Pancreas (tissue), 10 donors: ENCODE measurements at regions not wholly inside any gene's neighbourhood (a gene's known extent, or its start where the extent isn't known, plus 50 kb on each side); places are given as distances from the start of the nearest gene placed in this dataset.
"Not testable (repeated sequence)": the region's sequence is repeated elsewhere in the genome, so short reads cannot be mapped to it uniquely, and the experiment has no call there.

Experiments used
- ATAC-seq, 4 donors: fragments of 200-7000 bp; cut with Tn5 transposase; one replicate each; pipeline versions ENCODE4 v1.8.0 to v1.9.1; 2020; ENCODE audit warnings: mild to moderate bottlenecking in 4 of 4, moderate library complexity in 4 of 4
- DNase-seq, 6 donors: peaks; one replicate each; pipeline ENCODE4 v3.0.0-alpha.2; 2020
- FAIRE-seq: peaks from 2 replicates; lab custom pipeline; 2012; peaks lifted over from hg19 to GRCh38; lab: Jason Lieb, UNC
- H3K27ac ChIP-seq, 4 donors: fragments of 200-600 bp; sonication (generic); 1 replicate in 3 of 4; 2 replicates in 1 of 4; pipeline versions ENCODE4 v1.5.0 to v1.8.0; 2020
- H3K27me3 ChIP-seq, 4 donors: fragments of 200-600 bp; one replicate each; pipeline ENCODE4 v1.8.0; 2021
- H3K36me3 ChIP-seq, 3 donors: fragments of 200-600 bp; sonication (generic) in 1 of 3; one replicate each; pipeline versions ENCODE4 v1.5.0 to v1.8.0; 2020 to 2021
- H3K4me1 ChIP-seq, 3 donors: fragments of 200-600 bp; one replicate each; pipeline ENCODE4 v1.8.0; 2021
- H3K4me3 ChIP-seq, 4 donors: fragments of 200-600 bp; sonication (generic) in 2 of 4; one replicate each; pipeline versions ENCODE4 v1.5.0 to v1.8.0; 2020 to 2021
- H3K9me3 ChIP-seq, 4 donors: fragments of 200-600 bp; one replicate each; pipeline ENCODE4 v1.8.0; 2021
- WGBS, 2 donors: extraction: QIAGEN DNeasy Blood & Tissue Kit; methylation state at CpG; one replicate each; pipeline ENCODE4 v1.1.7; 2013; 5-methylcytosine and 5-hydroxymethylcytosine counted together
- intact Hi-C, 3 donors: fragments of 100-400 bp; cut with DNase I; formaldehyde crosslinking; loops; one replicate each; pipeline versions ENCODE4 v1.11.1 to v1.14.2; 2022
- TF ChIP-seq, protein P1 (sequence below), 4 donors: fragments of 200-600 bp; sonication (generic) in 3 of 4; IDR thresholded peaks; one replicate each; pipeline versions ENCODE4 v1.5.0 to v1.8.0; 2021; ENCODE audit warnings: antibody characterized with exemption in 4 of 4
- donor health status: healthy with polysubstance abuse.
- donor health status: DM: no; HTN: no; CAD: no; lungs with moderate emphysema.
- donor health status: DM: no; HTN: no; CAD: no.
- donor health status: control.
- donor health status: control.
- donor health status: Bipolar disorder and iron deficiency.
- donor health status: DM: yes; HTN: yes; CAD: no.
- donor health status: DM: no; HTN: no; CAD: no.
- donor health status: DM: no; HTN: no; CAD: no.
- donor health status: DM: yes; HTN: yes; CAD: no.

DNA sequence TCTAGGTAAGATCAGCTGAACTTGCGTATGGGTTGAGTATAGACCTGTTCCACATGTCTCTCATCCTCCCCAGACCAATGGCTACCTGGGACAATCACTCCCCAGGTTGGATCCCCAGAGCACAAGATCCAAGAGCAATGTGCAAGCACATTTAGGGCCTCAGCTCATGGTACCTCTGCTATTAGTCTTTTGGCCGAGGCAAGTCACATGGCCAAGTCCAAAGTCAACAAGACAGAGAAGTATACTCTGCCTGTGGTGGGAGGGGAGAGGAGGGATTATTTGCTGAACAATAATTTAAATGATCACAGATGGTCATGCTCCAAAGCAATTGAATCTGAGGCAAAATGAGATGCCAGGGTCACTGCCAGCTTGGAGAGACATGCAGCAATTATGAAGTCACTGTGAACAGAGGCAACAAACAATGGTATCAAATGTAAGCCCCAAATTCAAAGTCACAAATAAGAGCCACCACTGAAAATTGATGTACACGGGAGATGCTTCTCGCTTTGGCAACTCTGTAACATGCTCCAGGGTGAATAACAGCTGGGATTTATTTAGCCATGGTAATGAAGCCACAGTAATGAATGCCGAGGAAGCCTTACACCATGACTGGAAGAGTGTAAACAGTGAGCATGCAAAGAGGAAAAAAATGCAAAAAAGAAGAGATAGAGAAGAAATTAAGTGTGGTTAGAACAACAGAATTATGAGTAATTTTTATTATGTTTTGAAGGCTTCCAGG lies 149.1 kb downstream of the ZNF281 start:
- intact Hi-C loops, result loop anchor here in 1 of 3 donors (10.0 kb wide), 1 partner anchor 316 kb away; no protein-coding TSS in a partner anchor
- H3K4me3 ChIP-seq, result no peak overlapping the region
- no peak for FAIRE-seq
- no peaks in the 10 kb centered on the region for H3K36me3 ChIP-seq
- H3K9me3 ChIP-seq, result no peaks in the 10 kb centered on the region
- peak in 1 of 4 donors; percentile 24 for ATAC-seq
- no peaks in the 10 kb centered on the region for H3K4me1 ChIP-seq
- TF ChIP-seq, protein P1, sequence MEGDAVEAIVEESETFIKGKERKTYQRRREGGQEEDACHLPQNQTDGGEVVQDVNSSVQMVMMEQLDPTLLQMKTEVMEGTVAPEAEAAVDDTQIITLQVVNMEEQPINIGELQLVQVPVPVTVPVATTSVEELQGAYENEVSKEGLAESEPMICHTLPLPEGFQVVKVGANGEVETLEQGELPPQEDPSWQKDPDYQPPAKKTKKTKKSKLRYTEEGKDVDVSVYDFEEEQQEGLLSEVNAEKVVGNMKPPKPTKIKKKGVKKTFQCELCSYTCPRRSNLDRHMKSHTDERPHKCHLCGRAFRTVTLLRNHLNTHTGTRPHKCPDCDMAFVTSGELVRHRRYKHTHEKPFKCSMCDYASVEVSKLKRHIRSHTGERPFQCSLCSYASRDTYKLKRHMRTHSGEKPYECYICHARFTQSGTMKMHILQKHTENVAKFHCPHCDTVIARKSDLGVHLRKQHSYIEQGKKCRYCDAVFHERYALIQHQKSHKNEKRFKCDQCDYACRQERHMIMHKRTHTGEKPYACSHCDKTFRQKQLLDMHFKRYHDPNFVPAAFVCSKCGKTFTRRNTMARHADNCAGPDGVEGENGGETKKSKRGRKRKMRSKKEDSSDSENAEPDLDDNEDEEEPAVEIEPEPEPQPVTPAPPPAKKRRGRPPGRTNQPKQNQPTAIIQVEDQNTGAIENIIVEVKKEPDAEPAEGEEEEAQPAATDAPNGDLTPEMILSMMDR (IDR thresholded peaks at IDR 0.05), result no peak
- no peaks in the 10 kb centered on the region for H3K27me3 ChIP-seq
- no peak for DNase-seq
- WGBS, 2 donors, result 80 to 86% methylated on average over 5 of the region's 5 CpGs
- no peak overlapping the region for H3K27ac ChIP-seq

DNA sequence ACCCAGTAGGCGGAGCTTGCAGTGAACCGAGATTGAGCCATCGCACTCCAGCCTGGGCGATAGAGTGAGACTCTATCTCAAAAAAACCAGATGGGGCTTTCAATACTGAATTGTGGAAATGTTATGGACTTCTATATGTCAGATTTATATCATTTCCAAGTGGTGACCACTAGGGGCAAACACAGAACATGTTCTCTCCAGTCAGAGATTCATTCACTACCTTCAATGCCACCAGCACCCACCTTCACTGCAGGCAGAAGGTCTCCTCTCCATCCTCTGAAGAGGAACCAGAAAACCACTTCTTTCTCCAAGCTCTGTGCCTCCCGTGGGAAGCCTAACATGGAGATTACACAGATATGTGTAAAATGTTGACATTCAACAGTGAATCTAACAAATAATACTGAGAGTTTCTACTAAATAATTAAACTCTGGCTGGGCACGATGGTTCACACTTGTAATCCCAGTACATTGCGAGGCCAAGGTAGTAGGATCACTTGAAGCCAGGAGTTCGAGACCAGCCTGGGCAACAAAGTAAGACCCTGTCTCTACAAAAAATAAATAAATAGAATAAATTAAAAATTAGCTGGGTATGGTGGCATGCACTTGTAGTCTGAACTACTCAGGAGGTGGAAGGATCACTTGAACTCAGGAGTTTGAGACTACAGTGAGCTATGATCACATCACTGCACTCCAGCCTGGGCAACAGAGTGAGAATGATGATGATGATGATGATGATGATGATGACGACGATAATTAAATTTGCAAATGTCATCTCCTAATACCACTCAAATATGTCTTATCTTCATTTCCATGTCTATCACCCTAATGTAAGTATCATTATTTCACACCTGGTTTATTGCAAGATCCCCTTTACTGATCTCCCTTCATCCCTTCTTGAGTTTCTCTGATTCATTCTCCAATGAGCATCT lies 151.1 kb downstream of the ZNF281 start:
- peak in 3 of 4 donors; percentile 45 to 73 (median 62) for ATAC-seq
- DNase-seq, result no peak
- intact Hi-C loops, result no loop called here
- no peak overlapping the region for H3K4me3 ChIP-seq
- TF ChIP-seq, protein P1 (IDR thresholded peaks at IDR 0.05), result peak in 3 of 4 donors; percentile 11 to 39 (median 24)
- H3K9me3 ChIP-seq, result no peaks in the 10 kb centered on the region
- WGBS, 2 donors, result 86 to 87% methylated on average over 10 of the region's 10 CpGs
- H3K27me3 ChIP-seq, result no peaks in the 10 kb centered on the region
- FAIRE-seq, result no peak
- H3K27ac ChIP-seq, result no peak overlapping the region
- no peaks in the 10 kb centered on the region for H3K36me3 ChIP-seq
- H3K4me1 ChIP-seq, result no peaks in the 10 kb centered on the region

DNA sequence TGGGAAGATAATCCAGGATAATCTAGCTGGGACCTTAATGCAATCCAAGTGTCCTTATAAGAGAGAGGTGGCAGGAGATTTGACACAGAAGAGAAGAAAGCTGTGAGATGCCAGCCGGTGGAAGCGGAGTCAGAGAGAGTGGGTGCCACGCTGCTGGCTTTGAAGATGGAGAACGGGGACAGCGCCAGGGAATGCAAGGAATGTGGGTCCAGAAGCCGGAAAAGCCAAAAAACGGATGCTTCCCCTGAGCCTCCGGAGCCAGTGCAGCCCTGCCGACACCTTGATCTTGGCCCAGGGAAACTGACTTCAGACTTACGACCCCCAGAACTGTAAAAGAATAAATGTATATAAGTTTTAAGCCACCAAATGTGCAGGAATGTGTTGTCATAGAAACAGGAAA lies 152.6 kb downstream of the ZNF281 start:
- TF ChIP-seq, protein P1 (IDR thresholded peaks at IDR 0.05), result no peak
- Histone ChIP-seq H3K4me1 (no peaks in the 10 kb centered on the region), H3K9me3 (no peaks in the 10 kb centered on the region), H3K36me3 (no peaks in the 10 kb centered on the region), H3K27ac (no peak overlapping the region), H3K27me3 (no peaks in the 10 kb centered on the region), H3K4me3 (no peak overlapping the region)
- no peak for DNase-seq
- no peak for ATAC-seq
- intact Hi-C loops, result no loop called here
- WGBS, 2 donors, result 91 to 95% methylated on average over 10 of the region's 10 CpGs
- FAIRE-seq, result no peak

- H3K27ac ChIP-seq, H3K4me3 ChIP-seq, ATAC-seq, H3K36me3 ChIP-seq, FAIRE-seq, H3K27me3 ChIP-seq, H3K9me3 ChIP-seq, DNase-seq, intact Hi-C loops, H3K4me1 ChIP-seq: not testable (repeated sequence)
- 88 to 93% methylated on average over 9 of the region's 9 CpGs for WGBS, 2 donors
Observed at GRCh38 chr1:200254602-200255001, 155.2 kb downstream of the ZNF281 start.

- no peaks in the 10 kb centered on the region for H3K27me3 ChIP-seq
- no peak overlapping the region for H3K4me3 ChIP-seq
- H3K27ac ChIP-seq, result no peak overlapping the region
- ATAC-seq (no peak), DNase-seq (no peak), FAIRE-seq (no peak)
- H3K36me3 ChIP-seq, result no peaks in the 10 kb centered on the region
- no peaks in the 10 kb centered on the region for H3K4me1 ChIP-seq
- intact Hi-C loops, result no loop called here
- H3K9me3 ChIP-seq, result no peaks in the 10 kb centered on the region
- TF ChIP-seq, protein P1 (IDR thresholded peaks at IDR 0.05), result no peak
- 86 to 90% methylated on average over 7 of the region's 7 CpGs for WGBS, 2 donors
Observed at GRCh38 chr1:200253774-200254495, 155.9 kb downstream of the ZNF281 start.
